ENCODE measurements at regions not wholly inside any gene's neighbourhood (a gene's known extent, or its start where the extent isn't known, plus 50 kb on each side); places are given as distances from the start of the nearest gene placed in this dataset.

GRCh38 chr15:72964542-72964941 lies 87.7 kb upstream of the NEO1 start:
- TF ChIP-seq POLR2A (IDR thresholded peaks at IDR 0.05; ENCODE audit: low read length) (no peak), GATA1 (IDR thresholded peaks at IDR 0.05; ENCODE audit: low read depth, low read length) (no peak)

Data from erythroblast (primary cell).